ENCODE measurements at regions not wholly inside any gene's neighbourhood (a gene's known extent, or its start where the extent isn't known, plus 50 kb on each side); places are given as distances from the start of the nearest gene placed in this dataset.

DNA sequence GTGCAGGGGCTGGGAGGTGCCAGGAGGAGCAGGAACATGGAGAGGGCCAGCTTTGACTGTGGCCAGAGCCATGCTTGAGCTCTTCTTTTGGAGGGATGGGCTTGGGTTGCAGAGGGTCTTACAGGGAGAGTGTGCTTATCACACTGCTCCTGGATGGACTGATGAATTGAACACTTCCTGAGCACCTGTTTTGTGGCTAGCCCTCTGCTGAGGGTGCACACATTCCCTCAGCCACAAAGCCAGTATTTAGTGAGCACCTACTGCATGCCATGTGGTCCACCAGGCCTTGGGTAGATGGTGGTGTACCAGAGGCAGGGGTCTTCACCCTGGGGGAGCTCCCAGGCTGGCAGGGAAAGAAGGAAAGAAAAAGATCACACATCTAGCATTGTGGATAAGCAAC lies 118.9 kb downstream of the SLC25A47 start:
- no peak overlapping the region for H2AFZ ChIP-seq (ENCODE audit: low read length)

DNA sequence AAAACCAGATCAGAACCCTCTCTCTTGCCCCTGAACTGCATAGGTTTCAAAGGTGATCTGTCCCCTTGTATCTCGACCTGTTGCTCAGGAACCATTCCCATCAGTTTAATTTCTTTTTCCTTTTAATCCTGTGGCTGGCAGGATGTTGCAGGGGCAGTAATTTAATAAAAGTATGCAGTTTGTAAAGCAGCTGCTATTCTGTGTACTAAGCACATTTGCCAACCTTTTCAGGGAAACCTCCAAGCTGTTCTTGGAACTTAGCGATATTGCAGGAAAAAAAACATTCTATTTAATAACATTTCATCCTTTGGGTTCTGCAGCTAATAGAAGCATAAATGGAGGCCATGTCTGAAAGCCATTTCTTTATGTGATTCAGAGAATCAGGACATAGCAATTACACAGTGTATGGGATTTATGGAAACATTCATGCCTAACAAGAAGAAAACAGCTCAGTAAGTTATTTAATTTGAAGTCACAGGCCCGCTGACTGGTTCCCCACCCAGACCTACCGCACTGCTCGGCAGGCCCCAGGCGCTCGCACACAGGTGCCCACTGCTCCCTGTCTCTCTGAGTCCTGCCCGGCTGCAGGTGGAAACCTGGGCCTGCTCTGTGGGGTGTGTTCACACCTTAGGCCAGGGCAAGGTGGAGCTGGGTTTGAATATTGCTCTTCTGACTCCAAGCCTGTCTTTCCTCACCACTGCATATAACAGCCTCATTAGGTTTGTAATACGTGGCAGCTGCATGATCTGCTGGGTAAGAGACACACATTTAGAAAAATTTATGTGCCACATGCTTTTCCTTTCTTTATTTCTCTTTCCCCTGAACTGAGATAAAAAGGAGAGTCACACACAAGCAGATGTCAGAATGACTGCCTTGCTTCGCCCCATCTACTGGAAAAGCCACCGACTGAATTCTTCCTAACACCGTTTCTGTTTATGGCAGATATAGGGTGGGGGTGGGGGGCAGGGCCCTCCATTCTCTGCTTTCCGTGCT lies 119.7 kb downstream of the SLC25A47 start:
- Histone ChIP-seq H3K36me3 (ENCODE audit: insufficient read depth, low read length) (no peaks in the 10 kb centered on the region), H3K79me2 (ENCODE audit: low read length) (no peaks in the 10 kb centered on the region), H2AFZ (ENCODE audit: low read length) (no peak overlapping the region)

More for the DNA sequence above, 118.9 kb downstream of the SLC25A47 start:
- Histone ChIP-seq H3K27ac (ENCODE audit: low read length) (no peak overlapping the region), H3K27me3 (ENCODE audit: low read length) (no peaks in the 10 kb centered on the region), H3K4me2 (ENCODE audit: low read depth, low read length, poor library complexity, severe bottlenecking) (no peak overlapping the region), H4K20me1 (ENCODE audit: insufficient read depth, low read depth, low read length) (peaks cover 67% of the 10 kb centered on the region), H3K79me2 (ENCODE audit: low read length) (no peaks in the 10 kb centered on the region), H3K4me1 (ENCODE audit: low read length) (no peaks in the 10 kb centered on the region), H3K9me2 (replicated peaks; ENCODE audit: insufficient read depth, low read length) (no peaks in the 10 kb centered on the region), H3K9ac (ENCODE audit: low read length) (no peak overlapping the region), H3K36me3 (ENCODE audit: insufficient read depth, low read length) (no peaks in the 10 kb centered on the region), H3K9me3 (ENCODE audit: low read length) (no peaks in the 10 kb centered on the region), H3K4me3 (ENCODE audit: low read length) (no peak overlapping the region)
- no peak for DNase-seq

GRCh38 chr14:100443603-100444002 lies 120.5 kb downstream of the SLC25A47 start:
- Histone ChIP-seq H2AFZ (ENCODE audit: low read length) (no peak overlapping the region), H3K36me3 (ENCODE audit: insufficient read depth, low read length) (no peaks in the 10 kb centered on the region), H4K20me1 (ENCODE audit: insufficient read depth, low read depth, low read length) (peaks cover 60% of the 10 kb centered on the region), H3K9me3 (ENCODE audit: low read length) (no peaks in the 10 kb centered on the region), H3K9ac (ENCODE audit: low read length) (no peak overlapping the region), H3K4me1 (ENCODE audit: low read length) (no peaks in the 10 kb centered on the region), H3K27ac (ENCODE audit: low read length) (no peak overlapping the region), H3K79me2 (ENCODE audit: low read length) (no peaks in the 10 kb centered on the region), H3K27me3 (ENCODE audit: low read length) (no peaks in the 10 kb centered on the region), H3K4me3 (ENCODE audit: low read length) (no peak overlapping the region), H3K9me2 (replicated peaks; ENCODE audit: insufficient read depth, low read length) (no peaks in the 10 kb centered on the region), H3K4me2 (ENCODE audit: low read depth, low read length, poor library complexity, severe bottlenecking) (no peak overlapping the region)
- no peak for DNase-seq

More for the DNA sequence above, 119.7 kb downstream of the SLC25A47 start:
- Histone ChIP-seq H3K9me3 (ENCODE audit: low read length) (no peaks in the 10 kb centered on the region), H3K9ac (ENCODE audit: low read length) (no peak overlapping the region), H3K27ac (ENCODE audit: low read length) (no peak overlapping the region), H3K27me3 (ENCODE audit: low read length) (no peaks in the 10 kb centered on the region), H3K4me1 (ENCODE audit: low read length) (no peaks in the 10 kb centered on the region), H3K9me2 (replicated peaks; ENCODE audit: insufficient read depth, low read length) (no peaks in the 10 kb centered on the region), H4K20me1 (ENCODE audit: insufficient read depth, low read depth, low read length) (peaks cover 64% of the 10 kb centered on the region), H3K4me2 (ENCODE audit: low read depth, low read length, poor library complexity, severe bottlenecking) (no peak overlapping the region), H3K4me3 (ENCODE audit: low read length) (no peak overlapping the region)
- DNase-seq: no peak

GRCh38 chr14:100445436-100446088 lies 122.4 kb downstream of the SLC25A47 start:
- no peaks in the 10 kb centered on the region for H3K9me2 ChIP-seq (replicated peaks; ENCODE audit: insufficient read depth, low read length)
- H3K36me3 ChIP-seq (ENCODE audit: insufficient read depth, low read length): no peaks in the 10 kb centered on the region
- no peak for DNase-seq
- no peak overlapping the region for H3K27ac ChIP-seq (ENCODE audit: low read length)
- no peak overlapping the region for H2AFZ ChIP-seq (ENCODE audit: low read length)
- no peak overlapping the region for H3K4me2 ChIP-seq (ENCODE audit: low read depth, low read length, poor library complexity, severe bottlenecking)
- H3K9me3 ChIP-seq (ENCODE audit: low read length): no peaks in the 10 kb centered on the region
- no peaks in the 10 kb centered on the region for H3K79me2 ChIP-seq (ENCODE audit: low read length)
- peaks cover 45% of the 10 kb centered on the region for H4K20me1 ChIP-seq (ENCODE audit: insufficient read depth, low read depth, low read length)
- H3K9ac ChIP-seq (ENCODE audit: low read length): no peak overlapping the region
- H3K27me3 ChIP-seq (ENCODE audit: low read length): no peaks in the 10 kb centered on the region
- H3K4me1 ChIP-seq (ENCODE audit: low read length): no peaks in the 10 kb centered on the region
- H3K4me3 ChIP-seq (ENCODE audit: low read length): no peak overlapping the region

DNA sequence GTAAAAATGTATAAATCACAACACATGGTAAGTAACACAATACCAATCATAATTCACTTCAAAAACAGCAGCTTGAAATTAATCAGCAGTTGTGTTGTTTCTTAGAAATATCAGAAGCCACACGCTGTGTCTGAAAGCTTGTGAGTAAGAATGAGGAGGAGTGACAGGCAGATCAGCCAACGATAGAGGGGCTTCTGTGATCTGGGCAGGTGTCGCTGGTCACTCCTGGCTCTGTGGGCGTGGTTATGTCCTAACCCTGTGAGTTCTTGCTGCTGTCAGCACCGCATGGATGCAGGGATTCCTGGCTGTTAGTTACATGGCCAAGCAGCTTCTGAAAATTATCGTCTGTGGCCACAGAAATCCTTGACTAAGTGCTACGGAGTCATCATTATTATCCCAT lies 123.4 kb downstream of the SLC25A47 start:
- Histone ChIP-seq H3K79me2 (ENCODE audit: low read length) (no peaks in the 10 kb centered on the region), H4K20me1 (ENCODE audit: insufficient read depth, low read depth, low read length) (peaks cover 37% of the 10 kb centered on the region; the same call in 1 of the 2 replicates), H2AFZ (ENCODE audit: low read length) (no peak overlapping the region), H3K27ac (ENCODE audit: low read length) (no peak overlapping the region), H3K4me3 (ENCODE audit: low read length) (no peak overlapping the region), H3K27me3 (ENCODE audit: low read length) (no peaks in the 10 kb centered on the region), H3K9me3 (ENCODE audit: low read length) (no peaks in the 10 kb centered on the region), H3K4me2 (ENCODE audit: low read depth, low read length, poor library complexity, severe bottlenecking) (no peak overlapping the region), H3K9me2 (replicated peaks; ENCODE audit: insufficient read depth, low read length) (no peaks in the 10 kb centered on the region), H3K4me1 (ENCODE audit: low read length) (no peaks in the 10 kb centered on the region), H3K9ac (ENCODE audit: low read length) (no peak overlapping the region), H3K36me3 (ENCODE audit: insufficient read depth, low read length) (no peaks in the 10 kb centered on the region)
- DNase-seq: no peak

DNA sequence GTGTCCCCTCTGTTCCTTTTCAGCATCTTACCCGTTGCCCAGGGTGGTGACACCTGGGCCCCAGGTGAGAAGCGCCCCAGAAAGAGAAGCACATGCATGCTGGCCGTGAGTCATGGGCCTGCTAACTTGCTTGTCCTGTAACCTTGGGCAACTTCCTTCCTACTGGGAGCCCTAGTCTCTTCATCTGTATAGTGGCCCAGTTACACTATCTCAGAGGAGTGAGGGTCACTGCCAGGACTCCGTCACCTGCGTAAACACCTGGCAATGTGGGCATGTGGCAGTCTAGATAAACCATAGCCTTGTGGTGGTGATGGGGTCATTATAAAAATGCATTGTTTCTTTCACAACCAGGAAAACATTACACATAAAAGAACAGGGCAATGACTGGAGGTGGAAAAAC lies 125.2 kb downstream of the SLC25A47 start:
- peaks cover 31% of the 10 kb centered on the region; the same call in 1 of the 2 replicates for H4K20me1 ChIP-seq (ENCODE audit: insufficient read depth, low read depth, low read length)
- H3K4me1 ChIP-seq (ENCODE audit: low read length): no peaks in the 10 kb centered on the region
- H3K9me3 ChIP-seq (ENCODE audit: low read length): no peaks in the 10 kb centered on the region
- no peaks in the 10 kb centered on the region for H3K9me2 ChIP-seq (replicated peaks; ENCODE audit: insufficient read depth, low read length)
- no peak overlapping the region for H2AFZ ChIP-seq (ENCODE audit: low read length)
- H3K27ac ChIP-seq (ENCODE audit: low read length): no peak overlapping the region
- H3K9ac ChIP-seq (ENCODE audit: low read length): no peak overlapping the region
- no peak for DNase-seq
- H3K36me3 ChIP-seq (ENCODE audit: insufficient read depth, low read length): no peaks in the 10 kb centered on the region
- H3K79me2 ChIP-seq (ENCODE audit: low read length): no peaks in the 10 kb centered on the region
- no peak overlapping the region for H3K4me3 ChIP-seq (ENCODE audit: low read length)
- H3K4me2 ChIP-seq (ENCODE audit: low read depth, low read length, poor library complexity, severe bottlenecking): no peak overlapping the region
- no peaks in the 10 kb centered on the region for H3K27me3 ChIP-seq (ENCODE audit: low read length)

DNA sequence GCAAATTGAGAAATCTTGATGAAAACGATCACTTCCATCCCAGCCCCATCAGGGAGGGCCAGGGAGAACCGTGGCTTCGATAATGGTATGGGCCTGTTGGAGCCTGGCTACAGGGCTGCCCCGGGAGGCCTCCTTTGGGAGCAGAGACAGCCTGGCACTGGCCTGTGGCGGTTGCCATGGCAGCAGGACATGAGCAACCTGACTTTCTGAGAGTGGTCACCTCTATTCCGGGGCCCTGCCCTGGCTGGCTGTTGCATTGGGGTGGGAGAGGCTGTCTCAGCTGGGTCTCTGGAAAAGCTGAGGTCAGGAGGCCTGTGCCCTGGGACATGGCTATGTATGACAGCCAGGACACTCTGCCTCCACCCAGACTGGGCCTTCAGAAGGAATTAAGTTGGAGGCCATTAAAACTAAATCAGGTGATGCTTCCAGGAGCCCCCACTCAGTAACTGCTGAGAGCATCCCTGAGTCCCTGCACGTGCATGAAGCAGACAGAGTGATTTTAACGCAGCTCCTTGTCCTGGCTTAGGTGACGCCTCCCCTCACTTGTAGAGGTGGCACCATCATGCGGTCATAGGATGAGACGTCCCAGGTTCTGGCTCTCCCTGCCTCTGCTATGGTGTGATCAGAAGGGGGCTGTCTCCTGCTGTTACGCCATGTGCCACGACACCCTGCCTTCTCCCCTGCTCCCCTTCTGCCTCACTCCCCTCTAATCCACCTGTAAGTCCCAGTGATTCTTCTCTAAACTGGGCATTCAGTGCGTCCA lies 126.3 kb downstream of the SLC25A47 start:
- H3K9ac ChIP-seq (ENCODE audit: low read length): no peak overlapping the region
- peaks cover 23% of the 10 kb centered on the region; the same call in 1 of the 2 replicates for H4K20me1 ChIP-seq (ENCODE audit: insufficient read depth, low read depth, low read length)
- no peaks in the 10 kb centered on the region for H3K79me2 ChIP-seq (ENCODE audit: low read length)
- H3K9me3 ChIP-seq (ENCODE audit: low read length): no peaks in the 10 kb centered on the region
- H2AFZ ChIP-seq (ENCODE audit: low read length): no peak overlapping the region
- H3K27me3 ChIP-seq (ENCODE audit: low read length): no peaks in the 10 kb centered on the region
- H3K4me3 ChIP-seq (ENCODE audit: low read length): no peak overlapping the region
- DNase-seq: no peak
- H3K36me3 ChIP-seq (ENCODE audit: insufficient read depth, low read length): no peaks in the 10 kb centered on the region
- H3K27ac ChIP-seq (ENCODE audit: low read length): no peak overlapping the region
- H3K4me2 ChIP-seq (ENCODE audit: low read depth, low read length, poor library complexity, severe bottlenecking): no peak overlapping the region
- no peaks in the 10 kb centered on the region for H3K4me1 ChIP-seq (ENCODE audit: low read length)
- H3K9me2 ChIP-seq (replicated peaks; ENCODE audit: insufficient read depth, low read length): no peaks in the 10 kb centered on the region

- DNase-seq: no peak
- no peaks in the 10 kb centered on the region for H3K27me3 ChIP-seq (ENCODE audit: low read length)
- H3K4me1 ChIP-seq (ENCODE audit: low read length): no peaks in the 10 kb centered on the region
Measured at GRCh38 chr14:100450049-100450448, 126.9 kb downstream of the SLC25A47 start.

More at GRCh38 chr14:100450049-100450448, 126.9 kb downstream of the SLC25A47 start:
- Histone ChIP-seq H3K9me2 (replicated peaks; ENCODE audit: insufficient read depth, low read length) (no peaks in the 10 kb centered on the region), H3K79me2 (ENCODE audit: low read length) (no peaks in the 10 kb centered on the region), H3K9me3 (ENCODE audit: low read length) (no peaks in the 10 kb centered on the region), H3K4me3 (ENCODE audit: low read length) (no peak overlapping the region), H4K20me1 (ENCODE audit: insufficient read depth, low read depth, low read length) (peaks cover 23% of the 10 kb centered on the region; the same call in 1 of the 2 replicates), H3K27ac (ENCODE audit: low read length) (no peak overlapping the region), H3K36me3 (ENCODE audit: insufficient read depth, low read length) (no peaks in the 10 kb centered on the region), H2AFZ (ENCODE audit: low read length) (no peak overlapping the region), H3K9ac (ENCODE audit: low read length) (no peak overlapping the region), H3K4me2 (ENCODE audit: low read depth, low read length, poor library complexity, severe bottlenecking) (no peak overlapping the region)
